RWPE1 (cell line): ENCODE measurements at regions not wholly inside any gene's neighbourhood (a gene's known extent, or its start where the extent isn't known, plus 50 kb on each side); places are given as distances from the start of the nearest gene placed in this dataset.

Experiments
- CTCF ChIA-PET: fragments of 350-600 bp; sonication (Branson Sonifier 250); formaldehyde crosslinking; extraction: SDS; loops from one replicate; lab custom pipeline; 2021; lab: Yijun Ruan, JAX
- POLR2A ChIA-PET: fragments of 400-600 bp; formaldehyde crosslinking; extraction: SDS; loops from one replicate; lab custom pipeline; 2020; ENCODE audit warnings: antibody characterized with exemption; ENCODE audit not compliant: low non-redundant PET; lab: Yijun Ruan, JAX
- DNase-seq: peaks from one replicate; pipeline ENCODE4 v3.0.0; 2012; ENCODE audit warnings: low spot score
- H3K27ac ChIP-seq: fragments of 450-650 bp; 2 replicates; pipeline ENCODE4 v1.5.1; 2017
- TF ChIP-seq, protein P1 (sequence below): fragments of 450-650 bp; conservative IDR thresholded peaks from 2 replicates; pipeline ENCODE4 v1.5.1; 2017; ENCODE audit warnings: low read depth, mild to moderate bottlenecking

DNA sequence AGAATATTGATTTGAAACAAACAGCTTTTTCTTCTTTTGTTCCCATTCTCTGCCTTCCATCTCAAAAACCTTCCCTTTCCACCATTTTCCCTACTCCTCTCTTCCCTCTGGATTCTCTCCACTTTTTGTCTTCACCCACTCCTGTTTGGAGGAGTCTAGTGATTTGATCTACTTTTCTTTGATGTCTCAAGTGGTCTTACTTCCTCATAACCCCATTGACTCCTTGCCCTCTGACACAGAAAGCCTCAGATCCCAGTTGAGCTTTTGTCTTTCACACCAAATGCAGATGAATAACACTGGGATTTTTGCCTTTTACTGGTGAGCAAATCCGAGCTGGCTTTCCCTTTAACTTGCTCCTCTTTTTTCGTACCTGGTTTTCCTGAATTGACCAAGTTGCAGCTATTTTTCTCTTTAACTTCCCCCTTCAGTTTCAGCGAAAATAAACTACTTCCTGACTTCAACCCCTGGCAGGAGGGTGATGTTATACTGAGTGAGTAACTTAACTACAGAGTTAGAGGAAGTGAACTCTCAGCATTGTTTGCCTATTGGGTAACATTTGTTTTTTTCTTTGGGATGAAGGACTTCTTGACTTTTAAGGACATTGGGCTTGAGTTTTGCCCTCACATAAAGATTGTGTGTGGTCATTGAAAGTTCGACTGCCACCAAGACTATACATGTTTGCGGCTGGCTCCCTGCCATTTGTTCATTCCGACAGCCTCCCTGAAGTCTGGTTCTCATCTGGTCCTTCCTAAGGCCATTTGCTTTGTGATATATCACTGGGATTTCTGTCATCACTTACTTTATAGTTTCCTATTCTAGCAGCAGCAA is 392.8 kb upstream of the NR3C2 start:
- no peak for DNase-seq
- H3K27ac ChIP-seq = no peak overlapping the region
- ChIA-PET POLR2A (no interaction called here), CTCF (no interaction called here)
- TF ChIP-seq, protein P1, sequence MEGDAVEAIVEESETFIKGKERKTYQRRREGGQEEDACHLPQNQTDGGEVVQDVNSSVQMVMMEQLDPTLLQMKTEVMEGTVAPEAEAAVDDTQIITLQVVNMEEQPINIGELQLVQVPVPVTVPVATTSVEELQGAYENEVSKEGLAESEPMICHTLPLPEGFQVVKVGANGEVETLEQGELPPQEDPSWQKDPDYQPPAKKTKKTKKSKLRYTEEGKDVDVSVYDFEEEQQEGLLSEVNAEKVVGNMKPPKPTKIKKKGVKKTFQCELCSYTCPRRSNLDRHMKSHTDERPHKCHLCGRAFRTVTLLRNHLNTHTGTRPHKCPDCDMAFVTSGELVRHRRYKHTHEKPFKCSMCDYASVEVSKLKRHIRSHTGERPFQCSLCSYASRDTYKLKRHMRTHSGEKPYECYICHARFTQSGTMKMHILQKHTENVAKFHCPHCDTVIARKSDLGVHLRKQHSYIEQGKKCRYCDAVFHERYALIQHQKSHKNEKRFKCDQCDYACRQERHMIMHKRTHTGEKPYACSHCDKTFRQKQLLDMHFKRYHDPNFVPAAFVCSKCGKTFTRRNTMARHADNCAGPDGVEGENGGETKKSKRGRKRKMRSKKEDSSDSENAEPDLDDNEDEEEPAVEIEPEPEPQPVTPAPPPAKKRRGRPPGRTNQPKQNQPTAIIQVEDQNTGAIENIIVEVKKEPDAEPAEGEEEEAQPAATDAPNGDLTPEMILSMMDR = no peak

GRCh38 chr4:148831945-148832344 is 389.7 kb upstream of the NR3C2 start:
- peak; percentile 72 for DNase-seq
- ChIA-PET CTCF (no interaction called here), POLR2A (no interaction called here)
- no peak overlapping the region for H3K27ac ChIP-seq
- TF ChIP-seq, protein P1 = no peak

GRCh38 chr4:148828291-148828690 is 386.1 kb upstream of the NR3C2 start:
- no peak overlapping the region for H3K27ac ChIP-seq
- POLR2A ChIA-PET = no interaction called here
- CTCF ChIA-PET = interaction anchor here (0.6 to 1.0 kb wide), 2 partner anchors 437 to 544 kb away, joined by 4 read pairs; no protein-coding TSS in a partner anchor
- TF ChIP-seq, protein P1 = no peak
- DNase-seq = no peak

DNA sequence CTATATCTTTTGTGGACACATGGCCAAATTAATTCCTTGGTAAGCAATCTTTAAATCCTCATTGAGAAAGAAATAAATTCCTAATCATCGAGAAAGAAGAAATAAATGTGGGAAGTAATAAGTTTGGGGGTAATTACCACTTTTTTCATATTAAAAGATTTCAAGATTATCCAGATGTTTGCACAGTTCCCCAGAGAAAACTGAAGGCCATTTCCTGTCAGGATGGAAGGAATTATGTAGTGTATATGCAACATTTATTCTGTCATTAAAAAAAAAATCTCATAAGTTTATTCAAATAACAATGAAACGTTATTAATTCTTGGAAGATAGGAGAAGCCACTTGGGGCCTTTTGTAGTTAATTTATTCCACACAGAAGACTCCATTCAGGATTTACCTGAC is 385.6 kb upstream of the NR3C2 start:
- H3K27ac ChIP-seq = no peak overlapping the region
- no peak for DNase-seq
- TF ChIP-seq, protein P1 = no peak
- CTCF ChIA-PET = no interaction called here
- POLR2A ChIA-PET = no interaction called here

DNA sequence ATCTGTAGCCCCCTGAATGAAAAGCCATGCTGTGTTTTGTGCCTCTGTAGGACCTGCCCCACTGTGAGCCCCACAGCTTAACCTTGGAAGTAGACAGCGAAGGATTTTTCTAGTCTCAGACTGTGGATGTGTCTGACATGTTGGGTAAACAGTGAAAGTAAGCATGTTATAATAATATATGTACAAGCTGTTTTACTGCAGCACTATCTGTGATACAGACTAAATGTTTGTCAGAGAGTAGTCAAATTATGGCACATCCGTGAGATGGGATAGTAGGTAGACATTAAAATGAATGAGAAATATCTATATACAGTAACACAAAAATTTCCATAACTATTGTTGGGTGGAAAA is 381.2 kb upstream of the NR3C2 start:
- TF ChIP-seq, protein P1 = no peak
- CTCF ChIA-PET = no interaction called here
- DNase-seq = no peak
- H3K27ac ChIP-seq = no peak overlapping the region
- POLR2A ChIA-PET = no interaction called here

DNA sequence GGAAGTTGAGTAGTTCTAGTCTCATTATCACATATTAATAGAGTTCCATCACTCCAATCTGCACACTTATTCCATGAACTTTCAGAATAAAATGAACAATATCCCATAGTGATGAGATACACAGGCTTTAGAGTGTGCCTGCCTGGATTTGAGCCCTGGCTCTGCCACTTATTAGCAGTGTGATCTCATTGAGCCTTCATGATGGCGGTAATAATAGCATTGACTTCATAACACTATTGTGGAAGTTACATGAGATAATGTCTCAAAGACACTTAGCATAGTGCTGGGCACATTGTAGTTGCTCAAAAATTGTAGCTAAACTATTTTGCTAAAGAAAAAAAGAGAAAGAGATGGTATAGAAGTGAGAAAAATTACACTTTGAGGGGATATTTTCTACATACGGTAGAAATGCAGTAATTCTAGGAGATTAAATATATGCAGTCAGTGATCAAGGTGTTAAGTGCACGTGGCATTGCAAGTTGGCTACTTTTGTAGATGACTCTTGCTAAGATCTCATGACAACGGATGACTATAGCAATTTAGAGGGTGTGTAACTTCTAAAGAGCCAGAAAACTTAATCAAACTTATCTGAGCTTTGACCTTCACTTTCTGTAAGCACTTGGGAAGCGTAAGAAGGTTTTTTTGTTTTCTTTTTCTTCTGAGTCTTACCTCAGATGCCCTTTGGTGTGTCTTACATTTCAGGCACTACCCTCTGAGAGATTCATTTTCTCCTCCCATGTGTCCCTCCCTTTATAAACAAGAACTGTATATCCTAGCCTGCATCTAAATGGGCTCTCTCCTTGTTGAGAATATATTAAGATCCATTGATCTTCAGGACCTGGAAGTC is 380.6 kb upstream of the NR3C2 start:
- ChIA-PET POLR2A (no interaction called here), CTCF (no interaction called here)
- no peak overlapping the region for H3K27ac ChIP-seq
- TF ChIP-seq, protein P1 = no peak
- DNase-seq = no peak
